H1 (cell line): ENCODE measurements at regions not wholly inside any gene's neighbourhood (a gene's known extent, or its start where the extent isn't known, plus 50 kb on each side); places are given as distances from the start of the nearest gene placed in this dataset.
"Not testable (repeated sequence)": the region's sequence is repeated elsewhere in the genome, so short reads cannot be mapped to it uniquely, and the experiment has no call there.

Experiments
- CTCF ChIA-PET: fragments of 300-600 bp; sonication (Branson Sonifier 250); formaldehyde crosslinking; loops from one replicate; lab custom pipeline; 2021; ENCODE audit not compliant: partially characterized antibody; lab: Charles Lee
- POLR2A ChIA-PET: fragments of 300-600 bp; sonication (Branson Sonifier 250); formaldehyde crosslinking; loops from one replicate; lab custom pipeline; 2021; ENCODE audit warnings: inconsistent platforms; ENCODE audit not compliant: partially characterized antibody; lab: Charles Lee
- DNase-seq, 2 experiments: peaks; one replicate each; pipeline versions ENCODE4 v3.0.0 to v3.0.0-alpha.2; 2010 to 2022; ENCODE audit warnings: low spot score in 2 of 2, low read depth in 1 of 2, mixed read lengths in 1 of 2
- FAIRE-seq: peaks from 2 replicates; lab custom pipeline; 2011; peaks lifted over from hg19 to GRCh38; lab: Jason Lieb, UNC
- H2AFZ ChIP-seq: 2 replicates; pipeline ENCODE4 v1.8.1; 2012; ENCODE audit warnings: low read length, inconsistent platforms
- H2AK5ac ChIP-seq: 2 replicates; pipeline ENCODE4 v1.6.1; 2013; ENCODE audit warnings: low read depth, low read length
- H2BK120ac ChIP-seq: replicated peaks from 2 replicates; pipeline ENCODE3; 2013; ENCODE audit warnings: low read depth, low read length, inconsistent platforms
- H2BK12ac ChIP-seq: 2 replicates; pipeline ENCODE4 v1.6.1; 2013; ENCODE audit warnings: low read depth, low read length
- H2BK15ac ChIP-seq: 2 replicates; pipeline ENCODE4 v1.6.1; 2013; ENCODE audit warnings: low read length
- H2BK20ac ChIP-seq: 2 replicates; pipeline ENCODE4 v1.6.1; 2013; ENCODE audit warnings: low read length
- H2BK5ac ChIP-seq: 2 replicates; pipeline ENCODE4 v1.6.1; 2013; ENCODE audit warnings: low read depth, low read length
- H3K14ac ChIP-seq: 2 replicates; pipeline ENCODE4 v1.6.1; 2013; ENCODE audit warnings: inconsistent platforms; ENCODE audit not compliant: insufficient read length
- H3K18ac ChIP-seq: 2 replicates; pipeline ENCODE4 v1.6.1; 2013; ENCODE audit warnings: low read length; ENCODE audit errors: extremely low read depth
- H3K23ac ChIP-seq: 2 replicates; pipeline ENCODE4 v1.6.1; 2013; ENCODE audit warnings: inconsistent platforms; ENCODE audit not compliant: insufficient read length
- H3K23me2 ChIP-seq: 2 replicates; pipeline ENCODE4 v1.6.1; 2013; ENCODE audit warnings: low read depth, low read length
- H3K27ac ChIP-seq: 2 replicates; pipeline ENCODE4 v1.6.1; 2011; ENCODE audit warnings: low read depth, low read length, inconsistent platforms
- H3K27me3 ChIP-seq, 4 experiments: replicated peaks in 1 of 4; 1 replicate in 1 of 4; 2 replicates in 3 of 4; pipeline versions ENCODE4 v1.6.1 to v1.8.1; 2011 to 2013; ENCODE audit warnings: low read length in 3 of 4, mild to moderate bottlenecking in 3 of 4, inconsistent platforms in 2 of 4, mixed read lengths in 2 of 4, moderate library complexity in 1 of 4; ENCODE audit not compliant: control insufficient read depth in 3 of 4, insufficient read depth in 3 of 4; ENCODE audit errors: extremely low read depth in 1 of 4
- H3K36me3 ChIP-seq, 4 experiments: 2 replicates each; pipeline versions ENCODE4 v1.6.1 to v1.8.1; 2011 to 2013; ENCODE audit warnings: mild to moderate bottlenecking in 4 of 4, low read length in 3 of 4, moderate library complexity in 2 of 4, control low read depth in 1 of 4, inconsistent platforms in 1 of 4; ENCODE audit not compliant: insufficient read depth in 4 of 4, control insufficient read depth in 2 of 4
- H3K4ac ChIP-seq: replicated peaks from 2 replicates; pipeline ENCODE3; 2013; ENCODE audit warnings: low read length, low read depth, mixed read lengths, inconsistent platforms; ENCODE audit not compliant: insufficient read length
- H3K4me1 ChIP-seq, 4 experiments: replicated peaks in 1 of 4; 1 replicate in 1 of 4; 2 replicates in 3 of 4; pipeline versions ENCODE4 v1.6.1 to v1.8.1; 2011 to 2013; ENCODE audit warnings: low read length in 3 of 4, inconsistent platforms in 2 of 4, mixed read lengths in 1 of 4; ENCODE audit not compliant: insufficient read depth in 4 of 4, control insufficient read depth in 3 of 4
- H3K4me2 ChIP-seq, 2 experiments: 2 replicates each; pipeline versions ENCODE4 v1.6.1 to v1.8.1; 2011 to 2013; ENCODE audit warnings: low read depth in 2 of 2, low read length in 2 of 2, control low read depth in 1 of 2, inconsistent platforms in 1 of 2, mild to moderate bottlenecking in 1 of 2; ENCODE audit not compliant: insufficient read depth in 1 of 2
- H3K4me3 ChIP-seq, 4 experiments: fragments of 200-600, 300-600 bp in 1 of 4; sonication (generic), shearing (Covaris generic), sonication (Bioruptor Twin) in 1 of 4; 2 replicates each; pipeline versions ENCODE4 v1.5.1 to v1.8.1; 2011 to 2016; ENCODE audit warnings: low read length in 4 of 4, low read depth in 3 of 4, control low read depth in 2 of 4, inconsistent platforms in 2 of 4, mild to moderate bottlenecking in 2 of 4, mixed read lengths in 1 of 4, moderate library complexity in 1 of 4; ENCODE audit not compliant: insufficient read depth in 2 of 4; ENCODE audit errors: extremely low read depth in 1 of 4
- H3K56ac ChIP-seq: replicated peaks from 2 replicates; pipeline ENCODE3; 2013; ENCODE audit warnings: low read depth, mild to moderate bottlenecking, mixed read lengths, low read length, inconsistent platforms; ENCODE audit not compliant: insufficient read length
- H3K79me1 ChIP-seq: 2 replicates; pipeline ENCODE4 v1.6.1; 2013; ENCODE audit warnings: low read depth, low read length, control low read depth
- H3K79me2 ChIP-seq, 2 experiments: 2 replicates each; pipeline versions ENCODE4 v1.6.1 to v1.8.1; 2012 to 2013; ENCODE audit warnings: low read length in 2 of 2, mild to moderate bottlenecking in 2 of 2, inconsistent platforms in 1 of 2; ENCODE audit not compliant: insufficient read depth in 2 of 2, control insufficient read depth in 1 of 2
- H3K9ac ChIP-seq, 4 experiments: replicated peaks in 1 of 4; 1 replicate in 1 of 4; 2 replicates in 3 of 4; pipeline versions ENCODE4 v1.6.1 to v1.8.1; 2011 to 2013; ENCODE audit warnings: low read depth in 3 of 4, low read length in 3 of 4, control low read depth in 2 of 4, mild to moderate bottlenecking in 2 of 4, moderate library complexity in 2 of 4, inconsistent platforms in 1 of 4; ENCODE audit errors: extremely low read depth in 1 of 4
- H3K9me3 ChIP-seq, 2 experiments: 2 replicates each; pipeline versions ENCODE4 v1.6.1 to v1.8.1; 2012 to 2013; ENCODE audit warnings: mild to moderate bottlenecking in 2 of 2, moderate library complexity in 2 of 2, control low read depth in 1 of 2, inconsistent platforms in 1 of 2, low read depth in 1 of 2, low read length in 1 of 2, mixed read lengths in 1 of 2; ENCODE audit not compliant: insufficient read depth in 2 of 2
- H4K20me1 ChIP-seq, 2 experiments: replicated peaks in 1 of 2; 2 replicates each; pipeline versions ENCODE3 to v1.8.1; 2011 to 2013; ENCODE audit warnings: inconsistent platforms in 2 of 2, low read length in 2 of 2, mild to moderate bottlenecking in 1 of 2; ENCODE audit not compliant: insufficient read depth in 2 of 2, control insufficient read depth in 1 of 2
- H4K5ac ChIP-seq: 2 replicates; pipeline ENCODE4 v1.6.1; 2013; ENCODE audit warnings: low read length, low read depth, mixed read lengths, inconsistent platforms; ENCODE audit not compliant: insufficient read length
- H4K8ac ChIP-seq: 2 replicates; pipeline ENCODE4 v1.8.0; 2013; ENCODE audit warnings: mild to moderate bottlenecking, moderate library complexity, low read length, inconsistent platforms; ENCODE audit not compliant: insufficient read depth; ENCODE audit errors: extremely low read depth
- H4K91ac ChIP-seq: replicated peaks from 2 replicates; pipeline ENCODE3; 2013; ENCODE audit warnings: low read length, mixed read lengths, inconsistent platforms; ENCODE audit not compliant: insufficient read length
- WGBS, 2 experiments: shearing (Covaris generic) in 1 of 2; methylation state at CpG; one replicate each; pipeline versions ENCODE4 v1.1.6 to v1.1.7; 2013 to 2015; ENCODE audit warnings: low lambda C conversion rate in 2 of 2, mixed read lengths in 2 of 2, inconsistent platforms in 1 of 2, low coverage in 1 of 2, missing lambda C conversion rate in 1 of 2; ENCODE audit not compliant: insufficient replicate concordance in 2 of 2, insufficient coverage in 1 of 2, insufficient read length in 1 of 2; ENCODE audit errors: extremely low coverage in 1 of 2, missing lambda C conversion rate in 1 of 2; 5-methylcytosine and 5-hydroxymethylcytosine counted together

GRCh38 chr15:67939179-67939578 lies 99.3 kb upstream of the RNU6-1 start:
- H3K36me3 ChIP-seq, H2BK120ac ChIP-seq, H4K20me1 ChIP-seq, H2BK12ac ChIP-seq, H3K79me2 ChIP-seq, H3K9ac ChIP-seq, H3K18ac ChIP-seq, H4K91ac ChIP-seq, H3K4me2 ChIP-seq, FAIRE-seq, H2AFZ ChIP-seq, H3K56ac ChIP-seq, H4K8ac ChIP-seq, H2AK5ac ChIP-seq, H2BK20ac ChIP-seq, H3K27me3 ChIP-seq, H3K23me2 ChIP-seq, H3K27ac ChIP-seq, POLR2A ChIA-PET, H3K4me1 ChIP-seq, H3K9me3 ChIP-seq, H3K23ac ChIP-seq, CTCF ChIA-PET, H2BK15ac ChIP-seq, H3K4me3 ChIP-seq, H4K5ac ChIP-seq, H3K14ac ChIP-seq, H3K4ac ChIP-seq, H3K79me1 ChIP-seq, DNase-seq, H2BK5ac ChIP-seq: not testable (repeated sequence)
- 98% methylated on average over 5 of the region's 5 CpGs; no CpG with 5 or more reads in 1 of the 2 experiments for WGBS, 2 experiments
